Lung (tissue), 11 donors: ENCODE measurements at regions not wholly inside any gene's neighbourhood (a gene's known extent, or its start where the extent isn't known, plus 50 kb on each side); places are given as distances from the start of the nearest gene placed in this dataset.
"Not testable (repeated sequence)": the region's sequence is repeated elsewhere in the genome, so short reads cannot be mapped to it uniquely, and the experiment has no call there.

Source experiments
- ATAC-seq: fragments of 200-7000 bp; cut with Tn5 transposase; one replicate; pipeline ENCODE4 v1.9.1; 2020; ENCODE audit warnings: moderate number of reproducible peaks; ENCODE audit not compliant: insufficient read depth, low FRiP score
- DNase-seq, 3 donors: peaks; one replicate each; pipeline ENCODE4 v3.0.0-alpha.2; 2013 to 2017
- H3K27ac ChIP-seq, 2 donors: one replicate each; pipeline ENCODE4 v1.5.1; 2013; ENCODE audit warnings: mild to moderate bottlenecking in 2 of 2, moderate library complexity in 2 of 2, control low read depth in 1 of 2, inconsistent platforms in 1 of 2, low read depth in 1 of 2, low read length in 1 of 2
- H3K27me3 ChIP-seq, 3 donors: one replicate each; pipeline ENCODE4 v1.5.1; 2013; ENCODE audit warnings: low read length in 2 of 3; ENCODE audit not compliant: control insufficient read depth in 3 of 3, insufficient read depth in 3 of 3
- H3K36me3 ChIP-seq, 4 donors: one replicate each; pipeline ENCODE4 v1.5.1; 2013; ENCODE audit warnings: low read length in 4 of 4, mild to moderate bottlenecking in 1 of 4, moderate library complexity in 1 of 4; ENCODE audit not compliant: control insufficient read depth in 4 of 4, insufficient read depth in 4 of 4
- H3K4me1 ChIP-seq, 5 donors: one replicate each; pipeline ENCODE4 v1.5.1; 2013; ENCODE audit warnings: low read length in 5 of 5, mild to moderate bottlenecking in 2 of 5, moderate library complexity in 1 of 5; ENCODE audit not compliant: control insufficient read depth in 5 of 5, insufficient read depth in 5 of 5
- H3K4me3 ChIP-seq: one replicate; pipeline ENCODE4 v1.5.1; 2013; ENCODE audit warnings: mild to moderate bottlenecking, control low read depth, moderate library complexity
- H3K9ac ChIP-seq, 2 donors: one replicate each; pipeline ENCODE4 v1.5.1; 2013; ENCODE audit warnings: low read length in 2 of 2, control low read depth in 1 of 2; ENCODE audit not compliant: insufficient read depth in 1 of 2
- H3K9me3 ChIP-seq, 4 donors: one replicate each; pipeline ENCODE4 v1.5.1; 2013; ENCODE audit warnings: low read length in 3 of 4, mild to moderate bottlenecking in 1 of 4, moderate library complexity in 1 of 4; ENCODE audit not compliant: control insufficient read depth in 4 of 4, insufficient read depth in 3 of 4
- CTCF ChIP-seq: IDR thresholded peaks from 2 replicates; pipeline ENCODE4 v1.5.1; 2012; ENCODE audit warnings: mild to moderate bottlenecking; ENCODE audit errors: control extremely low read depth, extremely low read depth
- WGBS, 2 donors: extraction: QIAGEN DNeasy Blood & Tissue Kit; methylation state at CpG; one replicate each; pipeline ENCODE4 v1.1.7; 2013; 5-methylcytosine and 5-hydroxymethylcytosine counted together
- donor health status: control.
- donor health status: control.
- donor health status: Bipolar disorder and iron deficiency.
- donor health status: healthy.
- donor health status: DM: yes; HTN: yes; CAD: no.

DNA sequence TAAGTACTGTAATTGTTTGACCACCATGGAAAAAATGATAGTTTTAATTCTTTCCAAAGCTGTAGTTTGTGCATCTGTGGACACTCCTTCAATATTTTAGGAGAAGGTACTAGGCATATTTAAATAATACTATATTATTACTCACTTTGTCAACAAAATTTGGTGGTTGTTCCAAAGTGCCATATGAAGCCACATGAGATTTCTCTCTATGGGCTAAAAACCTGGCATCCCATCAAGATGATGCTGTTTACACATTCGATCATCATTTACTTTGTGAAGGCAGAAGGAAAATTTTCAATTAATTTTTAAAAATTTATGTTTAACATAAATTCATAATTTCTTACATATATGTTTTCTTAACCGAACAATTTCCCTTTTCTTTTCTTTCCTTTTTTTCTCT lies 502.6 kb upstream of the JAG1 start:
- DNase-seq (no peak), ATAC-seq (no peak)
- Histone ChIP-seq H3K36me3 (no peaks in the 10 kb centered on the region), H3K9me3 (no peaks in the 10 kb centered on the region), H3K27me3 (no peaks in the 10 kb centered on the region), H3K9ac (no peak overlapping the region), H3K27ac (no peak overlapping the region), H3K4me3 (no peak overlapping the region), H3K4me1 (peaks cover 0 to 2% (median 0%) of the 10 kb centered on the region in 5 donors)
- no peak for TF ChIP-seq CTCF
- WGBS, 2 donors, result 94 to 98% methylated on average over 2 of the region's 2 CpGs

GRCh38 chr20:11178946-11179654 lies 505.3 kb upstream of the JAG1 start:
- no peak for TF ChIP-seq CTCF
- DNase-seq (no peak), ATAC-seq (no peak)
- Histone ChIP-seq H3K9me3 (no peaks in the 10 kb centered on the region), H3K9ac (no peak overlapping the region), H3K27ac (no peak overlapping the region), H3K27me3 (no peaks in the 10 kb centered on the region), H3K36me3 (no peaks in the 10 kb centered on the region), H3K4me1 (peaks cover 0 to 2% (median 0%) of the 10 kb centered on the region in 5 donors), H3K4me3 (no peak overlapping the region)
- 80 to 87% methylated on average over 3 of the region's 3 CpGs for WGBS, 2 donors

DNA sequence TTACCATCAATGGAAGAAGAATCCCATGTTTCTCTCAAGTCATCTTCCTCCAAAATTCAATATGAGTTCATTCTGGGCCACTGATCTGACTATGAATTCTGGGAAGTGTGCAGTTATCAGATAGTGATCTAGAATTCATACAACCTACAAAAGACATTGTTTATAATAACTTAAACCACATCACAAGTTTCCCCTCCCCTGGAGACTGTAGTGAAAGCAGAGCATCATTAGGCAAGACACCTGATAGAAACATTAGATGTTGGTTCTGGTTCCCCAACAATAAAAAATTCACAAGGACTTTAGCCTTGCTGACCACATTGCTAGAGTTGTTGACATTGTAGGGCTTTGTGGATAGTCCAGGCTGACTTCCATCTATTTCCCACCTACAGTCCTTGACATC lies 506.4 kb upstream of the JAG1 start:
- no peak overlapping the region for H3K9ac ChIP-seq
- no peak overlapping the region for H3K27ac ChIP-seq
- no peak for DNase-seq
- peaks cover 0 to 2% (median 0%) of the 10 kb centered on the region in 5 donors for H3K4me1 ChIP-seq
- no peaks in the 10 kb centered on the region for H3K36me3 ChIP-seq
- no peak for ATAC-seq
- peaks cover 0 to 3% (median 0%) of the 10 kb centered on the region in 4 donors for H3K9me3 ChIP-seq
- H3K27me3 ChIP-seq, result no peaks in the 10 kb centered on the region
- no peak overlapping the region for H3K4me3 ChIP-seq
- no peak for TF ChIP-seq CTCF

DNA sequence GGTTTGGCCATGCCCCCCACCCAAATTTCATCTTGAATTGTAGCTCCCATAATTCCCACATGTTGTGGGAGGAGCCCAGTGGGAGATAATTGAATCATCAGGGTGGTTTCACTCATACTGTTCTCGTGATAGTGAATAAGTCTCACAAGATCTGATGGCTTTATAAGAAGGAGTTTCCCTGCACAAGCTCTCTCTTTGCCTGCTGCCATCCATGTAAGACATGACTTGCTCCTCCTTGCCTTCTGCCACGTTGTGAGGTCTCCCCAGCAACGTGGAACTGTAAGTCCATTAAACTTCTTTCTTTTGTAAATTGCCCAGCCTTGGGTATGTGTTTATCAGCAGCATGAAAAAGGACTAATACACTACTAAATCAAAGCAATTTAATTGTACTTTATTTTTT lies 507.3 kb upstream of the JAG1 start:
- H3K9ac ChIP-seq, H3K4me1 ChIP-seq, ATAC-seq, H3K27me3 ChIP-seq, H3K27ac ChIP-seq, H3K36me3 ChIP-seq, DNase-seq, H3K9me3 ChIP-seq, H3K4me3 ChIP-seq: not testable (repeated sequence)
- WGBS, 2 donors, result 92 to 98% methylated on average over 3 of the region's 3 CpGs
